Urothelium cell line (cell line): ENCODE measurements at regions not wholly inside any gene's neighbourhood (a gene's known extent, or its start where the extent isn't known, plus 50 kb on each side); places are given as distances from the start of the nearest gene placed in this dataset.

ENCODE experiments used
- DNase-seq: peaks from one replicate; pipeline ENCODE4 v3.0.0; 2011; ENCODE audit warnings: low spot score, mixed read lengths
- FAIRE-seq: peaks from 2 replicates; lab custom pipeline; 2011; peaks lifted over from hg19 to GRCh38; lab: Jason Lieb, UNC

GRCh38 chr1:14128096-14128495 is 428.1 kb downstream of the PRDM2 start:
- no peak for FAIRE-seq

GRCh38 chr1:14129009-14129408 is 429.0 kb downstream of the PRDM2 start:
- FAIRE-seq = no peak
- DNase-seq = no peak

More at GRCh38 chr1:14128096-14128495, 428.1 kb downstream of the PRDM2 start:
- DNase-seq = no peak

GRCh38 chr1:14135070-14135469 is 435.1 kb downstream of the PRDM2 start:
- FAIRE-seq (no peak), DNase-seq (no peak)

- DNase-seq = no peak
- no peak for FAIRE-seq
Observed at GRCh38 chr1:14136152-14136763, 436.3 kb downstream of the PRDM2 start.

- DNase-seq = no peak
- no peak for FAIRE-seq
Observed at GRCh38 chr1:14136881-14137280, 436.9 kb downstream of the PRDM2 start.

- FAIRE-seq (no peak), DNase-seq (no peak)
Observed at GRCh38 chr1:14137411-14138134, 437.6 kb downstream of the PRDM2 start.

- DNase-seq = peak; percentile 26
- no peak for FAIRE-seq
Observed at GRCh38 chr1:14138135-14138506, 438.1 kb downstream of the PRDM2 start.

GRCh38 chr1:14138687-14139086 is 438.7 kb downstream of the PRDM2 start:
- DNase-seq (no peak), FAIRE-seq (no peak)

GRCh38 chr1:14140831-14141401 is 440.9 kb downstream of the PRDM2 start:
- DNase-seq (peak; percentile 60), FAIRE-seq (no peak)

- FAIRE-seq (no peak), DNase-seq (no peak)
Observed at GRCh38 chr1:14141656-14142055, 441.7 kb downstream of the PRDM2 start.

GRCh38 chr1:14142397-14143100 is 442.6 kb downstream of the PRDM2 start:
- FAIRE-seq = peak; percentile 17
- no peak for DNase-seq

- no peak for DNase-seq
Observed at GRCh38 chr1:14143777-14144176, 443.8 kb downstream of the PRDM2 start.

GRCh38 chr1:14148526-14148925 is 448.5 kb downstream of the PRDM2 start:
- FAIRE-seq = no peak

More at GRCh38 chr1:14143777-14144176, 443.8 kb downstream of the PRDM2 start:
- no peak for FAIRE-seq

GRCh38 chr1:14149431-14149830 is 449.1 kb upstream of the KAZN start:
- no peak for FAIRE-seq
- peak; percentile 23 for DNase-seq

More at GRCh38 chr1:14148526-14148925, 448.5 kb downstream of the PRDM2 start:
- DNase-seq = no peak

- FAIRE-seq (no peak), DNase-seq (no peak)
Observed at GRCh38 chr1:14156543-14156942, 441.9 kb upstream of the KAZN start.

GRCh38 chr1:14160781-14161180 is 437.7 kb upstream of the KAZN start:
- no peak for DNase-seq
- no peak for FAIRE-seq

GRCh38 chr1:14163246-14163645 is 435.2 kb upstream of the KAZN start:
- FAIRE-seq = no peak

GRCh38 chr1:14165371-14165801 is 433.1 kb upstream of the KAZN start:
- DNase-seq = no peak
- no peak for FAIRE-seq

More at GRCh38 chr1:14163246-14163645, 435.2 kb upstream of the KAZN start:
- DNase-seq = no peak

GRCh38 chr1:14167884-14168283 is 430.6 kb upstream of the KAZN start:
- DNase-seq (no peak), FAIRE-seq (no peak)

GRCh38 chr1:14168326-14169063 is 430.0 kb upstream of the KAZN start:
- DNase-seq (no peak), FAIRE-seq (no peak)

GRCh38 chr1:14173598-14173997 is 424.9 kb upstream of the KAZN start:
- FAIRE-seq = no peak
- DNase-seq = no peak
